Body of pancreas (tissue), 4 donors: ENCODE measurements at regions not wholly inside any gene's neighbourhood (a gene's known extent, or its start where the extent isn't known, plus 50 kb on each side); places are given as distances from the start of the nearest gene placed in this dataset.
"Not testable (repeated sequence)": the region's sequence is repeated elsewhere in the genome, so short reads cannot be mapped to it uniquely, and the experiment has no call there.

ENCODE experiments used
- CTCF ChIP-seq, 7 experiments: fragments of 450-650 bp in 4 of 7; fragments of 200-600 bp in 3 of 7; sonication (generic) in 3 of 7; IDR thresholded peaks; one replicate each; pipeline ENCODE4 v1.5.1; 2016 to 2019; ENCODE audit warnings: antibody characterized with exemption in 7 of 7
- POLR2A ChIP-seq, 3 donors: fragments of 450-650 bp; IDR thresholded peaks; one replicate each; pipeline ENCODE4 v1.6.1; 2016; ENCODE audit warnings: antibody characterized with exemption in 3 of 3, mild to moderate bottlenecking in 2 of 3

DNA sequence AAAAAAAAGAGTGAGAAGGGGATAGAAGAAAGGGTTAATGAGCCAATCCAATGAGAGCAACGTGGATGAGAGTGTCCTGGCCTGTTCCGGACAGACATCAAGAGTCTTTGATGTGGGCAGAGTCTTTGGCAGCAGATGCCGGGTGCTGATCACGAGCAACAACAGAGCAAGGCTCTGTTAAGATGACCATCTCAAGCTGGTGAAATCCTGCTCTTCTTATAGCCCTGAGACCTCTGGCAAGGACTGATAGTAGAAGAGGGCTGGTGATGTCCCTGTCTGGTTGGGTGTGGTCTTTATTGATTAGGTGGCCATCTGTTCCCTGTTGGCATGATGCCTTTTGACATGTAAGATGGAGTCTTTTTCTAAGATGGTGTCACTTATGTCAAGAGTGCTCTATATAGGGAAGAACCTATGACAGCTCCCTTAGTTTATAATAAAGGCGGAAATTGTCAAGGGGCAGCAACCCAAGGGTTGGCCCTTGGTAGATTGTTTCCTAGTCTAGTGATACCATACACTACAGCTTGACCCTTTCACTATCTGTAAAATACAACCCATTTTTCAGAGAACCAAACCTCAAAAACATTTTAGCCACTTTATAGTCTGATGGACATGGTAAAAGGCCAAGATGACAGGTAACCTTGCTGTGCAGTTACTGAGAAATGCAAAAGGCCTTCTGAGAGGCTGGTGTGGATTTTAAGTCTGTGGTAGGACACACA lies 313.3 kb downstream of the BCL2L11 start:
- TF ChIP-seq CTCF, POLR2A (IDR thresholded peaks at IDR 0.05): not testable (repeated sequence)
